GM10266 (cell line): ENCODE measurements at regions not wholly inside any gene's neighbourhood (a gene's known extent, or its start where the extent isn't known, plus 50 kb on each side); places are given as distances from the start of the nearest gene placed in this dataset.
"Not testable (repeated sequence)": the region's sequence is repeated elsewhere in the genome, so short reads cannot be mapped to it uniquely, and the experiment has no call there.

Source experiments
- DNase-seq: peaks from one replicate; pipeline ENCODE4 v3.0.0; 2012; ENCODE audit errors: extremely low spot score
- TF ChIP-seq, protein P1 (sequence below): IDR thresholded peaks from 2 replicates; pipeline ENCODE4 v1.5.1; 2012; ENCODE audit warnings: mild to moderate bottlenecking, low read depth; ENCODE audit not compliant: control insufficient read depth, insufficient read depth; ENCODE audit errors: missing control alignments

DNA sequence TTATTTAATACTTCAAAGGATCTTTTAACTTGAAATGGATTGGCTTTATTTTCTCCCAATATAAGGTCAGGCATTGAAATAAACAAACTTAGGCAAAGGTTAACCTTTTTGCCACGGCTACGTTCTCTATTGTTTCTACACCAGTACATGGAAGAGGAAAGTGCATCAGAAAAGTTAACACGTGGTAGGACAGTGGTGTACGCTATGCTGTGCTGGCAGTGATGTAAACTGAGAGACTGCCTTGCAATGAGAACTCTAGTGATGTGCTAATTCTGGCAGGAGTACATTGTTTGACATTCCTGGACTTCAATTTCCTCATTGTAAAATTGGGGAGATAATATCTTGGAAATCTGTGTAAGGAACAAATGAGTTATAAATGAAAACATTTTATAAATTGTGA is 208.2 kb downstream of the TMA16 start:
- TF ChIP-seq, protein P1, sequence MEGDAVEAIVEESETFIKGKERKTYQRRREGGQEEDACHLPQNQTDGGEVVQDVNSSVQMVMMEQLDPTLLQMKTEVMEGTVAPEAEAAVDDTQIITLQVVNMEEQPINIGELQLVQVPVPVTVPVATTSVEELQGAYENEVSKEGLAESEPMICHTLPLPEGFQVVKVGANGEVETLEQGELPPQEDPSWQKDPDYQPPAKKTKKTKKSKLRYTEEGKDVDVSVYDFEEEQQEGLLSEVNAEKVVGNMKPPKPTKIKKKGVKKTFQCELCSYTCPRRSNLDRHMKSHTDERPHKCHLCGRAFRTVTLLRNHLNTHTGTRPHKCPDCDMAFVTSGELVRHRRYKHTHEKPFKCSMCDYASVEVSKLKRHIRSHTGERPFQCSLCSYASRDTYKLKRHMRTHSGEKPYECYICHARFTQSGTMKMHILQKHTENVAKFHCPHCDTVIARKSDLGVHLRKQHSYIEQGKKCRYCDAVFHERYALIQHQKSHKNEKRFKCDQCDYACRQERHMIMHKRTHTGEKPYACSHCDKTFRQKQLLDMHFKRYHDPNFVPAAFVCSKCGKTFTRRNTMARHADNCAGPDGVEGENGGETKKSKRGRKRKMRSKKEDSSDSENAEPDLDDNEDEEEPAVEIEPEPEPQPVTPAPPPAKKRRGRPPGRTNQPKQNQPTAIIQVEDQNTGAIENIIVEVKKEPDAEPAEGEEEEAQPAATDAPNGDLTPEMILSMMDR, result no peak
- no peak for DNase-seq

DNA sequence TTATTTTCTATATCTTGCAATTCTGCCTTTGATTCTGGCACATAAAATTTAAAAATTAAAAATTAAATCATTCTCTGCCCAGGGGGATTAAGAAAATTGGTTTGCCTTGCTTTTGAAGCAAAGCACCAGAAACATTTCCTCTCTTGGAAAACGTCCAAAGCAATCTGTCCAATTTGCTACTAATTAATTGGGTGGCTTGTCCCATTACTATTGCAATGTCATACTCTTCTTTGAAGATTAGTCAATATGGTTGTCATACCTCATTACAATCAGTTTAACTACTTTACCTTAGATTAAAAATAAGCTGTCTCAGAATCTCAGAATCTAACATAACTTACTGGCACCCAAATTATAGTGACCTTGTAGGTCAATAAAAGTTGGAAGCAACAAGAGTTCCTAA is 208.8 kb downstream of the TMA16 start:
- TF ChIP-seq, protein P1, result no peak

DNA sequence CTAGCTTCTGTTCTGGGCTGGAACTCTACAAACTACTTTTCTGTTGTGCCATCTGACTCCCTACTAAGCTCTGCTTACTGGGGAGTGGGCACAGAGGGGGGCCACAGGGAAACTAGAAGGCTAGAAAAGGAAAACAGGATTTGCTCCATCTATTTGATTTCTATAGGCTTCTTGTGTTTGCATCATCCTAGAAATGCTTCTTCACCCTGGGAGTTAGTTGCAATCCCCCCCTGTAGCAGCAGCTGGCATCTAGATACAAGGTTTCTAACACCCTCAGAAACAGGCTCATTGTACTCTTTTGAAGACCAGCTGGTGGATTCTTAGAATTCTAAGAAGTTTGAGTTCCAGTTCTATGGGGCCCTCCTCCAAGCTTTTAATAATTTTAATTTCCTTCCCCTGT is 213.4 kb downstream of the TMA16 start:
- no peak for DNase-seq
- TF ChIP-seq, protein P1, result no peak

More for the DNA sequence above, 208.8 kb downstream of the TMA16 start:
- DNase-seq, result no peak

DNA sequence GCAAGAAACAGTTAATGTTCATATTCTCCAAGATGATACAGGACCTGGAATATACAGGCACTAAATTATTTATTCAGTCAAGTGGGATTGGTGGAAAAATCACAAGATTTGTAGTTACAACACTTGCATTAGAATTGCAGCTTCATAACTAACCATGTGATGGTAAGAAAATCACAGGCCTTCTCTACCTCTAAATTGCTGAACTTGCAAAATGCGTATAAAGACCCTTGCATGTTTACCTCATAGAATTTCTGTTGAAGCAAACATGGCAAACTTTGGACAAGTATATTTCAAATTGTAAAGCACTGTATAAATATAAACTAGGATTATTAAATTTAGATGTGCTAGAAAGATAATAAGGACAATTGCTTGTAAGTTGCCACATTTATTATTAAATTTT is 215.1 kb downstream of the TMA16 start:
- TF ChIP-seq, protein P1, result no peak
- no peak for DNase-seq

DNA sequence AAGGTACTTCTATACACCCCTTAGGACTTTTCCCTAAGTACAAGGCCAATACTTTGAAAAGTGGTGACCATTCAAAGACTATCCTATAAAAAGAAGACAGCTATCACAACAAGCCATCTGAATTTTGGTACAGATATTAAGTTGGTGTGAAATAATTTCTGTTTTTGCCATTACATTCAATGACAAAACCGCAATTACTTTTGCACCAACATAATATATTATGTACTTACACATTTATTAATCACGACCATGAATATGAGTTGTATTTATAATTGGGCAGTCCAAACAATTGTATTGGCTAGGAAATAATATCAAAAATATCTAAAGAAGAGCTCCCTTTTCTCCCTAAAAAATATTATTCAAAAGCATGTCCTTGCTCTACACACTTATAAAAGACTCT is 215.7 kb downstream of the TMA16 start:
- TF ChIP-seq, protein P1, result no peak
- no peak for DNase-seq

DNA sequence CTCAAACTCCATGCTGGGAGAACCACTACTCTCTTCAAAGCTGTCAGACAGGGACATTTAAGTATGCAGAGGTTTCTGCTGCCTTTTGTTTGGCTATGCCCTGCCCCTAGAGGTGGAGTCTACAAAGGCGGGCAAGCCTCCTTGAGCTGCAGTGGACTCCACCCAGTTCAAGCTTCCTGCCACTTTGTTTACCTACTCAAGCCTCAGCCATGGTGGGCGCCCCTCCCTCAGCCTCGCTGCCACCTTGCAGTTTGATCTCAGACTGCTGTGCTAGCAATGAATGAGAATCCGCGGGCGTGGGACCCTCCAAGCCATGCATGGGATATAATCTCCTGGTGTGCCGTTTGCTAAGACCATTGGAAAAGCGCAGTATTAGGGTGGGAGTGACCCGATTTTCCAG is 230.0 kb downstream of the TMA16 start:
- not testable (repeated sequence) for DNase-seq

DNA sequence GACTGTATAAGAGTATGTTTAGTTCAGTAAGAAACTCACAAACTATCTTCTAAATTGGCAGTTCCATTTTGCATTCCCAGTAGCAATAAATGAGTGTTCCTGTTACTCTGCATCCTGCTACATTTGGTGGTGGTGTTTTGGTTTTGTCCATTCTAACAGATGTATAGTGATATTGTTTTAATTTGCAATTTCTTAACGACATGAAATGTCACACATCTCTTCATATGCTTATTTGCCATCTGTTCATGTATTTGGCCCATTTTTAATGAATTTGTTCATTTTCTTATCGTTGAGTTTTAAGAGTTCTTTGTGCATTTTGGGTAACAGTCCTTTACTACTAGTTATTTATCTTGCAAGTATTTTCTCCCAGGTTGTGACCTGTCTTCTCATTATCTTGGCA is 232.2 kb downstream of the TMA16 start:
- TF ChIP-seq, protein P1, result no peak
- DNase-seq, result no peak

DNA sequence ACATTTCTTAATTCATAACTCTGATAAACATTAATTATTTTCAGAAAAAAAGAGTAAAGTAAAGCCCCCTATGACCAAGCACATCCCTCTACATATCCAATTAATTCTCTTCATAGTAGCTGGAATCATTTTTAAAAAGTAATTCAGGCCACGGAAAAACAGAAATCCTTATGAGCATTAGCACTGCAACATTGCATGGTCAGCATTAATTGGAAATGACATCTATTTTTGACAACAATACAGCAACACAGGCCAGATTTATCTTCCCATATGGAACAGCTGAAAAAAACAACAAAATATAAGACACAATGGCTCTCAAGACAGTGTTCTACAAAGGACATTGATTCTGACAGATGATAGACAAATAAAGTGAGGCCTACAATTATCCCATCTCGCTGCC is 236.6 kb downstream of the TMA16 start:
- TF ChIP-seq, protein P1, result no peak
- DNase-seq, result no peak
